ENCODE measurements at regions not wholly inside any gene's neighbourhood (a gene's known extent, or its start where the extent isn't known, plus 50 kb on each side); places are given as distances from the start of the nearest gene placed in this dataset.
"Not testable (repeated sequence)": the region's sequence is repeated elsewhere in the genome, so short reads cannot be mapped to it uniquely, and the experiment has no call there.

- not testable (repeated sequence) for DNase-seq (ENCODE audit: low spot score)
Observed at GRCh38 chr9:79089851-79090250, 481.9 kb upstream of the TLE4 start.

DNA sequence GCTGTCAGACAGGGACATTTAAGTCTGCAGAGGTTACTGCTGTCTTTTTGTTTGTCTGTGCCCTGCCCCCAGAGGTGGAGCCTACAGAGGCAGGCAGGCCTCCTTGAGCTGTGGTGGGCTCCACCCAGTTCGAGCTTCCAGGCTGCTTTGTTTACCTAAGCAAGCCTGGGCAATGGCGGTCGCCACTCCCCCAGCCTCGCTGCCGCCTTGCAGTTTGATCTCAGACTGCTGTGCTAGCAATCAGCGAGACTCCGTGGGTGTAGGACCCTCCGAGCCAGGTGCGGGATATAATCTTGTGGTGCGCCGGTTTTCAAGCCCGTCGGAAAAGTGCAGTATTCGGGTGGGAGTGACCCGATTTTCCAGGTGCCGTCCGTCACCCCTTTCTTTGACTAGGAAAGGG is 468.5 kb upstream of the TLE4 start:
- DNase-seq (ENCODE audit: low spot score) = not testable (repeated sequence)

DNA sequence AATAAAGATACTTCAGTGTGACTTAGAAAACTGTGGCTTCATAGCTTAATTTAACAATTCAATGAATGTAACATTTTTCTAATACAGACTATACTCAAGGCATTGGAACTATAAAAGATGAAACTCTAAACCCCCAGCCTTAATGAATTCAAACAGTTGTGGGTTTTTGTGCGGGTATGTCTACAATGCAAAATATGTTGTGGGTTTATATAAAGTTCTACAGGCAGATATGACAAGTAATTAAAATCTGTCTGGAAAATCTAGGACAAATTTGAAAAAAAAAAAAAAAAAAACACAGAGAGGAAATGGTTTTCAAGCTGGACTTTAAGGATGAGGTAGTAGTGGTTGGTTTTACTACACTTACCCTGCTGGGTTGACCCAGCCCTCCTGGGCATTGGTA is 467.5 kb upstream of the TLE4 start:
- no peak for DNase-seq (ENCODE audit: low spot score)

GRCh38 chr9:79104951-79105350 is 466.8 kb upstream of the TLE4 start:
- no peak for DNase-seq (ENCODE audit: low spot score)

GRCh38 chr9:79107911-79108676 is 463.7 kb upstream of the TLE4 start:
- no peak for DNase-seq (ENCODE audit: low spot score)

GRCh38 chr9:79111653-79112052 is 460.1 kb upstream of the TLE4 start:
- no peak for DNase-seq (ENCODE audit: low spot score)

DNA sequence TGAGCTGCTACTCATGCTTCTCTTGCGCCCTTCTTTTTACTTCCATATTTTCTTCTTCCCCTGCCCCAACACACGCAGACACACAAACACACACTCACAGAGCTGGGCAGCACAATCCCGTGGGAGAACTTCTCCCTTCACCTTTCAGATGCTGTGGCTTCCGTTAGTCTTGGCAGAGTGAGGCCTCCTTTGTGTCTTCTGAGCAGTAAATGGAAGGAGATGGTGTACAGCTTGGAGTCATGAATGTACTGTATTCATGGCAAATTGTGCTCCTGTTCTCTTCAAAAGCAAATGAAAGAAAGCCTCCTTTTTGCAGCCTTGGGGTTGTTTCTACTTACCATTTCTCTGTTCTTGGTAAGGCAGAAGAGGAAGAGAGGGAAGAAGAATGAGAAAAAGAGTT is 456.6 kb upstream of the TLE4 start:
- DNase-seq (ENCODE audit: low spot score) = no peak

GRCh38 chr9:79116041-79116440 is 455.7 kb upstream of the TLE4 start:
- no peak for DNase-seq (ENCODE audit: low spot score)

- no peak for DNase-seq (ENCODE audit: low spot score)
Observed at GRCh38 chr9:79116709-79117108, 455.1 kb upstream of the TLE4 start.

- DNase-seq (ENCODE audit: low spot score) = no peak
Observed at GRCh38 chr9:79120533-79120932, 451.2 kb upstream of the TLE4 start.

DNA sequence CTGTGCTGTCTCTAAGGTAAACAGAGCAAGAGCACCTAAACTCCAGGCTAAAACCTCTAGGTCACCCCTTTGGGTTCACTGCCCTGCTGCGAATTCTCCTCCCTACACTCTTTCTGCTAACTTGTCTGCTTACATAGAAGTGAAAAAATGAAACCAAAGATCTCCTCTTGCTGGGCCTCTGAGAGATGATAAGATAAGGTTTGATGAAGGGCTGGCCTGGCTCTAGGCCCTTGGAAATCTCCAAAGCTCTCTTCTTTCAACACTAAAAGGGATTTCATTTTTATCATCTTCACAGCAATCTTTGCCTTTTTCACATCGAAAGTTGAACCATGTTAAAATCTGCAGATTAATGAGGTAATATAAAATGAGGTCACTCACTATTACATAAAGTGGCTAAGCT is 450.8 kb upstream of the TLE4 start:
- DNase-seq (ENCODE audit: low spot score) = no peak

DNA sequence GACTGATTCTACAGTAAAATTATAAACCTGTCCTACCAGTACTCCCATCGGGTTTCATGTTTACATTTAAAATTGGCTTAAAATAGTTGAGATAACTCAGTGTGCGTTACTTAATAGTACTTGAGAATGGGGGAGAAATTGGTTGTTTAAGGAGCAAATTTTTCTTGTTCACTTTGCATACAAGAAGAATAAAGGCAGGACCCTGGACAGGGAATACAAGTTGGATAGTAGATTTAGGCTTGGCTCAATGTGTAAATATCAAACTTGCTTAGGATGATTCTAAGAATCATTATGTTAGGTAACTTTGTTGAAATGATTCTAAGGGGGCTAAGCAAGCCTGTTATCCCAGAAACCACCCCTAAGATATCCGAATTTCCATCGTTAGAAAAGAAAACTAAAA is 448.4 kb upstream of the TLE4 start:
- no peak for DNase-seq (ENCODE audit: low spot score)

GRCh38 chr9:79127661-79128060 is 444.1 kb upstream of the TLE4 start:
- DNase-seq (ENCODE audit: low spot score) = no peak

- DNase-seq (ENCODE audit: low spot score) = peak; percentile 56
Observed at GRCh38 chr9:79129865-79130480, 441.8 kb upstream of the TLE4 start.

GRCh38 chr9:79131246-79131774 is 440.5 kb upstream of the TLE4 start:
- DNase-seq (ENCODE audit: low spot score) = no peak

GRCh38 chr9:79131824-79132377 is 439.9 kb upstream of the TLE4 start:
- DNase-seq (ENCODE audit: low spot score) = no peak

- DNase-seq (ENCODE audit: low spot score) = no peak
Observed at GRCh38 chr9:79134654-79135053, 437.1 kb upstream of the TLE4 start.

DNA sequence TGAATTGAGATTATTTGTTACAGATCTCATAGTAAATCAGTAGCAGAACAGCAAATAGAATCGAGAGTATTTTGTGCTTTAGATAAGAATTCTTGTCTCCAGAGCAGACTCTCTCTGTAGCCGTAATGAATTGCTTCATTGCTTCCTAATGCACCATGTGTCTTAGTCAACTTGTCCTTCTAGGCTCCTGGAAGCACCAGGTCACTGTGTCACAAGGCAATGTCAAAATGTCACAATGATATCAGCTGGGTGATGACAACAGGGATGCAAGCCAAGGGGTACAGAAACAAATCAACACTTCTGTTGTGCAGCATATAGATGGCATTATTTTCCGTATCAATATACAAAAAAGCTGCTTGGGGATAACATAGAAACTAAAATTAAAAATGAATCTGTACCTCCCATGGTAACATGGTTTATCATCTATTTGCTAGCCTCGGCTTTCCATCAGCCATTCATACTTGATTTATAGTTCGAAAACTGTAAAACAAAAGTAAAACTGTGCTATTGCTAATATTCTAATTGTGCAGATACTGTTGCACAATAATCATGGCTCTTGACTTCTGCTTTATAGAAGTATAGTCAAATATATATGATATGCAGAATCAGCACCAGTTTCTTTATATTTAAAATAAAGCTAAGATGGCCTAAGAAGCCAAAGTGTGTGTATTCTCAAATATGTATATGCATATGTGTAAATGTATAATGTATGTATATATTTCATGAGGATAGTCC is 435.9 kb upstream of the TLE4 start:
- DNase-seq (ENCODE audit: low spot score) = no peak

DNA sequence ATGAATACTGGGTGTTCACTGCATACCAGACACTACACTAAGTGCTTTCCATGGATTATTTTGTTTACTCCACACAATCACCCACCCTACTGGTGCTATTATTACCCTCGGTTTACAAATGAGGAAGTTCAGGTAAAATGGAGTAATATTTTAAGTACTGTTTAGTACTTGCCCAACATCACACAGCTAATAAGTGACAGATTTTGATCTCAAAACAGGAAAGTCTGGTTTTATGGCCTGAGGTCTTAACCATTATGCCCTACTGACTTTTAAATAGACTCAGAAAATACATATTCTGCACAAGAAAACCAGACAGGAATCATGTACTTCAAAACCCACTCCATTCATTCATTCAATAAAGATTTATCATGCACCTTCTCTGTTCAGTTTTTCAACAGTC is 431.0 kb upstream of the TLE4 start:
- no peak for DNase-seq (ENCODE audit: low spot score)

- no peak for DNase-seq (ENCODE audit: low spot score)
Observed at GRCh38 chr9:79143211-79143610, 428.6 kb upstream of the TLE4 start.

- no peak for DNase-seq (ENCODE audit: low spot score)
Observed at GRCh38 chr9:79145442-79145841, 426.3 kb upstream of the TLE4 start.

DNA sequence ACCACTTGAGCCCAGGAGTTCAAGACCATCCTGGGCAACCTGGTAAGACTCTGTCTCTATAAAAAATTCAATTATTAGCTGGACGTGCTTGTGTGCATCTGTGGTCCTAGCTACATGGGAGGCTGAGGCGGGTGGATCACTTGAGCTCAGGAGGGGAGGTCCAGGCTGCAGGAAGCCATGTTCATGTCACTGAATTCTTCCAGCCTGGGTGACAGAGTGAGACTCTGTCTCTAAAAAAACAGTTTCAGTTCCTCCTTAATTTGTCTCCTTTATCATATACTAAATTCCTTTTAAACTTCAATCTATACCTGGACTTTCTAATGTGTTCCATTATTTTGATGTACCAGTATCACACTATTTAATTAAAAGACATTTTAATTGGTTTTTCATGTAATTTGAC is 422.2 kb upstream of the TLE4 start:
- no peak for DNase-seq (ENCODE audit: low spot score)

DNA sequence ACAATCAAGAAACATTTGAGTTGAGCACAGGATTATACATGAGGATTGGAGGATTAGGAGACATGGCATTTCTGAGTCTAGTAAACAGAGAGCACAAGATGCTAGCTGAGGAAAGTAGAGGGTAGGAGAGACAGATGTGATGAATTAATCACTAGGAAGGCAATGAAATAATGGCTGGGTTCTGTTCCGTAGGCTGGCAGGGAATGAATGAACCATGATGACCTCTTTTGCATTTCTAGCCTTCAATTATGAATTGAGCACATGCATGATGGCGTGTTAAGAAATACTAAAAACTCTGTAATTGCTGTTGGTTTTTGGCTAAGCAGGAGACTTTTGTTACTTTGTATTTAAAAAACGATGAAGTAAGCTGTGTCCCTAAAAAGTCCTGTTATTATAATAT is 420.0 kb upstream of the TLE4 start:
- DNase-seq (ENCODE audit: low spot score) = no peak

Data from ecto neural progenitor cell (in vitro differentiated cells).